HL-60/S4 treated with retinoic acid at 250 ng/mL for 4 days and 3 days (cell line): ENCODE measurements at regions not wholly inside any gene's neighbourhood (a gene's known extent, or its start where the extent isn't known, plus 50 kb on each side); places are given as distances from the start of the nearest gene placed in this dataset.

ENCODE experiments used
- in situ Hi-C: fragments of 300-500 bp; cut with MboI; formaldehyde crosslinking; loops from 2 replicates; pipeline ENCODE4 v1.7.0; 2022; ENCODE audit warnings: low sequenced_read_pairs

GRCh38 chr12:23428758-23429157 is 520.7 kb downstream of the SOX5 start:
- in situ Hi-C loops = no loop called here

- in situ Hi-C loops = no loop called here
Measured at GRCh38 chr12:23431006-23431405, 518.5 kb downstream of the SOX5 start.

- in situ Hi-C loops = no loop called here
Measured at GRCh38 chr12:23433121-23433520, 516.3 kb downstream of the SOX5 start.

GRCh38 chr12:23434154-23434553 is 515.3 kb downstream of the SOX5 start:
- in situ Hi-C loops = no loop called here

GRCh38 chr12:23446746-23447145 is 502.7 kb downstream of the SOX5 start:
- in situ Hi-C loops = no loop called here

GRCh38 chr12:23450810-23451209 is 498.7 kb downstream of the SOX5 start:
- in situ Hi-C loops = no loop called here

GRCh38 chr12:23455283-23455682 is 494.2 kb downstream of the SOX5 start:
- in situ Hi-C loops = no loop called here

GRCh38 chr12:23458640-23459039 is 490.8 kb downstream of the SOX5 start:
- in situ Hi-C loops = no loop called here

- in situ Hi-C loops = no loop called here
Measured at GRCh38 chr12:23462546-23462945, 486.9 kb downstream of the SOX5 start.

- in situ Hi-C loops = no loop called here
Measured at GRCh38 chr12:23463172-23463571, 486.3 kb downstream of the SOX5 start.

GRCh38 chr12:23464241-23464812 is 485.1 kb downstream of the SOX5 start:
- in situ Hi-C loops = no loop called here

- in situ Hi-C loops = no loop called here
Measured at GRCh38 chr12:23472329-23472971, 477.0 kb downstream of the SOX5 start.

GRCh38 chr12:23473071-23473470 is 476.4 kb downstream of the SOX5 start:
- in situ Hi-C loops = no loop called here

GRCh38 chr12:23474438-23474976 is 475.0 kb downstream of the SOX5 start:
- in situ Hi-C loops = no loop called here
